ENCODE measurements at regions not wholly inside any gene's neighbourhood (a gene's known extent, or its start where the extent isn't known, plus 50 kb on each side); places are given as distances from the start of the nearest gene placed in this dataset.

DNA sequence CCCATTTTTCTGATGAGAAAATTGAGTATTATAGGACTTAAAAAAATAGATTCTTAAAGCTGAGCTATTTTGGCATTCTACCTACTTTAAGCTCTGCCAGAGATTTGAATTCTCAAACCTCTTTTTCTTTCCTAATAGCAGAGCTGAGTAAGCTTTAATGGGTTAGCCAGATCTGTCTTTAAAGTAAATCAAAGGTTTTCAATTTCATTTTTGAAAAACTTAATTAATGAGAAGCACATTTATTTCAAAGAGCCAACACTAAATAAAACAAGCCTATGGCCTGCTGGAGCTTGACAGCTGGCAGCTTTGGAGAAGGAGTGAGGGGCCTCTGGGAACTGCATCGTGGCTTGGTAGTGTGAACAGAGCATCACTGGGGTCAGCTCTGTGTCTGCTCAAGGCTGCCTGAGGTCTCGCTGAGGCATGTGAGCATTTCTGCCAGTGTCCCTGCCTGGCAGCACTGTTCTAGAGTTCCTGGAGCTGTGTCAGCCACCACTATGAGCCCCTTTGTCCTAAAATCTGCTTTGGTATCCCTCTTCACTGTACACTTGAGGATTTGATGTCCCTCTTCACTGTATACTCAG lies 50.4 kb upstream of the PRSS23 start:
- TF ChIP-seq, protein P1, sequence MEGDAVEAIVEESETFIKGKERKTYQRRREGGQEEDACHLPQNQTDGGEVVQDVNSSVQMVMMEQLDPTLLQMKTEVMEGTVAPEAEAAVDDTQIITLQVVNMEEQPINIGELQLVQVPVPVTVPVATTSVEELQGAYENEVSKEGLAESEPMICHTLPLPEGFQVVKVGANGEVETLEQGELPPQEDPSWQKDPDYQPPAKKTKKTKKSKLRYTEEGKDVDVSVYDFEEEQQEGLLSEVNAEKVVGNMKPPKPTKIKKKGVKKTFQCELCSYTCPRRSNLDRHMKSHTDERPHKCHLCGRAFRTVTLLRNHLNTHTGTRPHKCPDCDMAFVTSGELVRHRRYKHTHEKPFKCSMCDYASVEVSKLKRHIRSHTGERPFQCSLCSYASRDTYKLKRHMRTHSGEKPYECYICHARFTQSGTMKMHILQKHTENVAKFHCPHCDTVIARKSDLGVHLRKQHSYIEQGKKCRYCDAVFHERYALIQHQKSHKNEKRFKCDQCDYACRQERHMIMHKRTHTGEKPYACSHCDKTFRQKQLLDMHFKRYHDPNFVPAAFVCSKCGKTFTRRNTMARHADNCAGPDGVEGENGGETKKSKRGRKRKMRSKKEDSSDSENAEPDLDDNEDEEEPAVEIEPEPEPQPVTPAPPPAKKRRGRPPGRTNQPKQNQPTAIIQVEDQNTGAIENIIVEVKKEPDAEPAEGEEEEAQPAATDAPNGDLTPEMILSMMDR (conservative IDR thresholded peaks at IDR 0.05): no peak
- peaks cover 14% of the 10 kb centered on the region for H3K27me3 ChIP-seq (ENCODE audit: control insufficient read depth, insufficient read depth, low read length, poor library complexity, severe bottlenecking)
- H3K36me3 ChIP-seq (ENCODE audit: control insufficient read depth, insufficient read depth, low read length): no peaks in the 10 kb centered on the region
- Mint-ChIP-seq H3K4me3 (no peak overlapping the region), H3K27ac (no peak overlapping the region), H3K36me3 (ENCODE audit: low read depth) (no peaks in the 10 kb centered on the region), H3K4me1 (peaks cover 3% of the 10 kb centered on the region), H3K27me3 (ENCODE audit: insufficient read depth) (peaks cover 12% of the 10 kb centered on the region), H3K9me3 (peaks cover 1% of the 10 kb centered on the region)
- H3K27ac ChIP-seq (ENCODE audit: low read depth, low read length): no peak overlapping the region
- no peak for DNase-seq
- no peak overlapping the region for H3K9ac ChIP-seq (ENCODE audit: extremely low read depth, low read length, poor library complexity, severe bottlenecking)
- H3K4me1 ChIP-seq (ENCODE audit: control insufficient read depth, insufficient read depth, low read length): no peaks in the 10 kb centered on the region
- peaks cover 5% of the 10 kb centered on the region for H3K9me3 ChIP-seq (ENCODE audit: control insufficient read depth, low read length)
- H3K4me3 ChIP-seq (ENCODE audit: low read length): no peak overlapping the region
- WGBS, 2 experiments (ENCODE audit: insufficient coverage in 1 of 2, insufficient read length in 1 of 2): 79 to 89% methylated on average over 2 of the region's 2 CpGs

DNA sequence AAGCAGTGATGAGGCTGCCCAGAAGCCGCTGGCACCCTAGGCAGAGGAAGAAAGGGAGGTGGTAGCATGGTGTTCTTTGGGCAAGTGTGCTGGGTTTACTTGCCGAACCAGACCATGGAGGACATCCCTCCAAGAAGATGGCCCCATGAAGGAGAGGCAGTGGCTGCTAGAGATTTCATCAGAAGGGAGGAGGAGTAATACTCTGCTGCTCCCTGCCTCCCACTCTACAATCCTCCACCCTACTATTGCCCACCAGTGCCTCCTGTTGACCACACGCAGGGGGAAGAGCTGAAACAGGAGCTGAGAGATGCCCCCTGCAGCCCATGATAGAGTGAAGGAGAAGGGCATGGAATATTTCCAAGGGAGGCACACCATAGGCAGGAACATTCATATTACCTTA lies 51.0 kb upstream of the PRSS23 start:
- no peak overlapping the region for H3K4me3 Mint-ChIP-seq
- Histone ChIP-seq H3K27ac (ENCODE audit: low read depth, low read length) (no peak overlapping the region), H3K36me3 (ENCODE audit: control insufficient read depth, insufficient read depth, low read length) (no peaks in the 10 kb centered on the region), H3K4me1 (ENCODE audit: control insufficient read depth, insufficient read depth, low read length) (no peaks in the 10 kb centered on the region), H3K9me3 (ENCODE audit: control insufficient read depth, low read length) (peaks cover 8% of the 10 kb centered on the region), H3K9ac (ENCODE audit: extremely low read depth, low read length, poor library complexity, severe bottlenecking) (no peak overlapping the region), H3K4me3 (ENCODE audit: low read length) (no peak overlapping the region), H3K27me3 (ENCODE audit: control insufficient read depth, insufficient read depth, low read length, poor library complexity, severe bottlenecking) (peaks cover 9% of the 10 kb centered on the region)
- H3K4me1 Mint-ChIP-seq: peaks cover 3% of the 10 kb centered on the region
- peaks cover 5% of the 10 kb centered on the region for H3K9me3 Mint-ChIP-seq
- H3K36me3 Mint-ChIP-seq (ENCODE audit: low read depth): no peaks in the 10 kb centered on the region
- H3K27me3 Mint-ChIP-seq (ENCODE audit: insufficient read depth): peaks cover 12% of the 10 kb centered on the region
- H3K27ac Mint-ChIP-seq: no peak overlapping the region
- peak; percentile 74 for DNase-seq
- WGBS, 2 experiments (ENCODE audit: insufficient coverage in 1 of 2, insufficient read length in 1 of 2): 89% methylated on average over 3 of the region's 3 CpGs; no CpG with 5 or more reads in 1 of the 2 experiments
- TF ChIP-seq, protein P1 (conservative IDR thresholded peaks at IDR 0.05): peak; percentile 66

DNA sequence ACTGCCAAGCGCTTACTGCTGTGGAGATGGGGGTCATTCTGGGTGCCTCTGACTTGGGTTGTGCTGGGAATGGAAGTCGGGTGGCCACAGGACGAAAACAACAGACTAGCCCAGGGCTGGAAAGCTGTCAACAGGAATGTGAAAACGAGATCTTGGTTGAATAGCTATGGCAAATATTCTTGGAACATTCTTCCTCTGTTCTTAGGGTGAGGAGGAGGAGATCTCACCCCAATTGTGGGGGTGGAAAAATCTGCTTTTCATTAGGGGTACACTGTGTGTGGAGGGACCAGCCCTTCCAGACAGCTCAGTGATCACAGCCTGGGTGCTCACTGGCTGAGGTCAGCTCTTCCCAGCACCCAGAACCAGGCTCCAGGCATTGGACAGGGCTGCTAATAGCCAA lies 52.0 kb upstream of the PRSS23 start:
- Histone ChIP-seq H3K36me3 (ENCODE audit: control insufficient read depth, insufficient read depth, low read length) (no peaks in the 10 kb centered on the region), H3K4me1 (ENCODE audit: control insufficient read depth, insufficient read depth, low read length) (no peaks in the 10 kb centered on the region), H3K9me3 (ENCODE audit: control insufficient read depth, low read length) (peaks cover 8% of the 10 kb centered on the region), H3K9ac (ENCODE audit: extremely low read depth, low read length, poor library complexity, severe bottlenecking) (no peak overlapping the region), H3K27me3 (ENCODE audit: control insufficient read depth, insufficient read depth, low read length, poor library complexity, severe bottlenecking) (peaks cover 5% of the 10 kb centered on the region), H3K27ac (ENCODE audit: low read depth, low read length) (no peak overlapping the region), H3K4me3 (ENCODE audit: low read length) (no peak overlapping the region)
- Mint-ChIP-seq H3K36me3 (ENCODE audit: low read depth) (no peaks in the 10 kb centered on the region), H3K27me3 (ENCODE audit: insufficient read depth) (peaks cover 9% of the 10 kb centered on the region), H3K9me3 (peaks cover 5% of the 10 kb centered on the region), H3K4me1 (peaks cover 3% of the 10 kb centered on the region), H3K4me3 (no peak overlapping the region), H3K27ac (no peak overlapping the region)
- TF ChIP-seq, protein P1 (conservative IDR thresholded peaks at IDR 0.05): no peak
- 84 to 96% methylated on average over 3 to 4 of the region's 4 CpGs for WGBS, 2 experiments (ENCODE audit: insufficient coverage in 1 of 2, insufficient read length in 1 of 2)
- DNase-seq: no peak
